Heart left ventricle (tissue), 16 donors: ENCODE measurements at regions not wholly inside any gene's neighbourhood (a gene's known extent, or its start where the extent isn't known, plus 50 kb on each side); places are given as distances from the start of the nearest gene placed in this dataset.

ENCODE experiments used
- ATAC-seq, 4 donors: fragments of 200-7000 bp; cut with Tn5 transposase; one replicate each; pipeline ENCODE4 v1.9.1; 2020 to 2022; ENCODE audit warnings: moderate library complexity in 4 of 4, mild to moderate bottlenecking in 3 of 4, moderate number of reproducible peaks in 1 of 4
- DNase-seq, 5 donors: peaks; one replicate each; pipeline ENCODE4 v3.0.0-alpha.2; 2020
- H3K27ac ChIP-seq, 12 donors: fragments of 200-600 bp; sonication (generic) in 4 of 12; one replicate each; pipeline versions ENCODE4 v1.5.0 to v1.8.0; 2016 to 2022; ENCODE audit warnings: mild to moderate bottlenecking in 2 of 12
- H3K27me3 ChIP-seq, 9 donors: fragments of 200-600 bp; sonication (generic) in 2 of 9; one replicate each; pipeline versions ENCODE4 v1.5.1 to v1.8.0; 2016 to 2022; ENCODE audit warnings: mild to moderate bottlenecking in 3 of 9
- H3K36me3 ChIP-seq, 9 donors: fragments of 200-600 bp; sonication (generic) in 2 of 9; one replicate each; pipeline versions ENCODE4 v1.5.0 to v1.8.0; 2018 to 2022; ENCODE audit warnings: mild to moderate bottlenecking in 2 of 9
- H3K4me1 ChIP-seq, 12 donors: fragments of 200-600 bp; sonication (generic) in 4 of 12; one replicate each; pipeline versions ENCODE4 v1.5.0 to v1.8.0; 2016 to 2022; ENCODE audit warnings: mild to moderate bottlenecking in 3 of 12
- H3K4me3 ChIP-seq, 12 donors: fragments of 200-600 bp; sonication (generic) in 4 of 12; one replicate each; pipeline versions ENCODE4 v1.5.0 to v1.8.0; 2017 to 2022; ENCODE audit warnings: mild to moderate bottlenecking in 9 of 12, moderate library complexity in 4 of 12
- H3K9me3 ChIP-seq, 12 donors: fragments of 200-600 bp; sonication (generic) in 4 of 12; one replicate each; pipeline versions ENCODE4 v1.5.0 to v1.8.0; 2016 to 2022; ENCODE audit warnings: mild to moderate bottlenecking in 1 of 12
- CTCF ChIP-seq, 12 donors: fragments of 200-600 bp; sonication (generic) in 4 of 12; IDR thresholded peaks; one replicate each; pipeline versions ENCODE4 v1.5.0 to v1.8.0; 2018 to 2022; ENCODE audit warnings: antibody characterized with exemption in 12 of 12, mild to moderate bottlenecking in 5 of 12
- POLR2A ChIP-seq, 2 donors: fragments of 450-650 bp; IDR thresholded peaks; one replicate each; pipeline ENCODE4 v1.6.1; 2017; ENCODE audit warnings: antibody characterized with exemption in 2 of 2, mild to moderate bottlenecking in 2 of 2, moderate library complexity in 2 of 2
- WGBS, 4 donors: extraction: QIAGEN DNeasy Blood & Tissue Kit in 2 of 4; methylation state at CpG; one replicate each; pipeline versions ENCODE4 v1.1.5 to v1.1.7; 2013 to 2018; 5-methylcytosine and 5-hydroxymethylcytosine counted together
- intact Hi-C, 10 donors: fragments of 100-400 bp; cut with DNase I; formaldehyde crosslinking; loops; one replicate each; pipeline versions ENCODE4 v1.11.1 to v1.14.2; 2022
- donor health status: ischemic (EF 13 %, LVEDD 7.1; RV severe dilation, severe dysfunction).
- donor health status: healthy with polysubstance abuse.
- donor health status: DM: no; HTN: yes; CAD: no.
- donor health status: DM: no; HTN: no; CAD: no.
- donor health status: ischemic (EF 25% LVEDD 6.9; RV normal size, moderate dysfunction).
- donor health status: ischemic (EF 25% LVEDD 5.7; RV mildly dilated, moderate dysfunction).
- donor health status: healthy.
- donor health status: DM: yes; HTN: yes; CAD: no.
- donor health status: ischemic (EF 35%, LVEDD 5.7; RV mildly dilated, moderate dysfunction).
- donor health status: nonischemic (EF 11% LVEDD 7.7; RV severe dilation, severe dysfunction).
- donor health status: DM: yes; HTN: yes; CAD: no.
- donor health status: PGD.
- donor health status: ischemic (EF 29% LVEDD 5.4; RV normal size, mild dysfunction).
- donor health status: nonischemic (EF 23%, LVEDD 6.1; RV moderate dilation, normal function).

DNA sequence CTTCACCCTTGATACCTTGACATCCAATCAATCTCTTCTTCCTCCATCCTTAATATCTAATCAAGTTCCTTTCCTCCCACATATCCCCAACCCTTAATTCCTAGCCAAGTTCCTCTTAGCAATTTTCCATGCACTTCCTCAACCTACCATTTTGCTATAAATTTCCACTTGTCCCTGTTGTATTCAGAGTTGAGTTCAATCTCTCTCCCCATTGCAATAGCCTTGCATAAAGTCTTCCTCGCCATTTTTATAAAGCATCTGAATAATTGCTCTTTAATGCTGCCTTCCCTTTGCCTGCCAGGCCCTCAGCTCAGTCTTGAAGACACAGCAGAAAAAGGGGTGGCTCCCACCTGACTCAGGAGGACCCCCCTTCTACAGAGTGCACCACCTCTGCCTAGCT is 390.3 kb downstream of the HHIPL2 start:
- Histone ChIP-seq H3K27ac (no peak overlapping the region), H3K27me3 (no peaks in the 10 kb centered on the region), H3K4me3 (no peak overlapping the region), H3K36me3 (no peaks in the 10 kb centered on the region), H3K9me3 (peaks cover 0 to 19% (median 10%) of the 10 kb centered on the region in 12 donors), H3K4me1 (no peaks in the 10 kb centered on the region)
- WGBS, 4 donors = 86 to 96% (median 94%) methylated on average over 1 of the region's 1 CpG
- intact Hi-C loops = no loop called here
- DNase-seq (no peak), ATAC-seq (no peak)
- TF ChIP-seq CTCF (IDR thresholded peaks at IDR 0.05) (no peak), POLR2A (IDR thresholded peaks at IDR 0.05) (no peak)

DNA sequence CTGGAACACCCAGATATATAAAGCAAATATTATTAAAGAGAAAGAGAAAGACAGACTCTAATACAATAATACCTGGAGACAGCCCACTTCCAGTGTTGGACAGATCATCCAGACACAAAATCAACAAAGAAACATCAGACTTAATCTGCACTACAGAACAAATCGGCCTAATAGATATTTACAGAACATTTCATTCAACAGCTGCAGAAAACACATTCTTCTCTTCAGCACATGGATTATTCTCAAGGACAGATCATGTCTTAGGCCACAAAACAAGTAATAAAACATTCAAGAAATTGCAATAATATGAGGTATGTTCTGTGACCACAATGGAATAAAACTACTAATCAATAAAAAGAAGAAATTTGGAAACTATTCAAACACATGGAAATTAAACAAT is 398.3 kb upstream of the DUSP10 start:
- ATAC-seq (no peak), DNase-seq (no peak)
- H3K9me3 ChIP-seq = peaks cover 0 to 20% (median 4%) of the 10 kb centered on the region in 12 donors
- H3K4me1 ChIP-seq = no peaks in the 10 kb centered on the region
- H3K27ac ChIP-seq = no peak overlapping the region
- no peaks in the 10 kb centered on the region for H3K27me3 ChIP-seq
- H3K36me3 ChIP-seq = no peaks in the 10 kb centered on the region
- 47 to 58% (median 50%) methylated on average over 1 of the region's 1 CpG for WGBS, 4 donors
- intact Hi-C loops = no loop called here
- H3K4me3 ChIP-seq = no peak overlapping the region
- TF ChIP-seq POLR2A (IDR thresholded peaks at IDR 0.05) = no peak
- TF ChIP-seq CTCF (IDR thresholded peaks at IDR 0.05) = no peak

DNA sequence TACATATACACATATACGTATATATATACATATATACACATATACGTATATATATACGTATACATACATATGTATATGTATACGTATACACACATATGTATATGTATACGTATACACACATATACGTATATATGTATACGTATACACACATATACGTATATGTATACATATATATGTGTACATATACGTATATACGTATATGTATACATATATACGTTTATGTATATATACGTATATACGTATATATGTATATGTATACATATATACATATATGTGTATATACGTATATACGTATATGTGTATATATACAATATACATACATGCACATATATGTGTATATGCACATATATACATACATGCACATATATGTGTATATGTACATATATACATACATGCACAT is 396.2 kb upstream of the DUSP10 start:
- ATAC-seq (no peak), DNase-seq (no peak)
- Histone ChIP-seq H3K27ac (no peak overlapping the region), H3K36me3 (no peaks in the 10 kb centered on the region), H3K4me3 (no peak overlapping the region), H3K27me3 (no peaks in the 10 kb centered on the region), H3K9me3 (peaks cover 0 to 33% (median 7%) of the 10 kb centered on the region in 12 donors), H3K4me1 (no peaks in the 10 kb centered on the region)
- TF ChIP-seq CTCF (IDR thresholded peaks at IDR 0.05) = no peak
- TF ChIP-seq POLR2A (IDR thresholded peaks at IDR 0.05) = no peak
- 88 to 97% (median 95%) methylated on average over 15 of the region's 15 CpGs for WGBS, 4 donors
- intact Hi-C loops = no loop called here

GRCh38 chr1:222136869-222137268 is 395.0 kb upstream of the DUSP10 start:
- Histone ChIP-seq H3K36me3 (no peaks in the 10 kb centered on the region), H3K27ac (no peak overlapping the region), H3K9me3 (peaks cover 0 to 21% (median 2%) of the 10 kb centered on the region in 12 donors), H3K4me1 (no peaks in the 10 kb centered on the region), H3K27me3 (no peaks in the 10 kb centered on the region), H3K4me3 (no peak overlapping the region)
- DNase-seq (no peak), ATAC-seq (no peak)
- WGBS, 4 donors = 81 to 89% (median 86%) methylated on average over 1 of the region's 1 CpG
- TF ChIP-seq POLR2A (IDR thresholded peaks at IDR 0.05) (no peak), CTCF (IDR thresholded peaks at IDR 0.05) (no peak)
- intact Hi-C loops = no loop called here
